ENCODE measurements at regions not wholly inside any gene's neighbourhood (a gene's known extent, or its start where the extent isn't known, plus 50 kb on each side); places are given as distances from the start of the nearest gene placed in this dataset.

DNA sequence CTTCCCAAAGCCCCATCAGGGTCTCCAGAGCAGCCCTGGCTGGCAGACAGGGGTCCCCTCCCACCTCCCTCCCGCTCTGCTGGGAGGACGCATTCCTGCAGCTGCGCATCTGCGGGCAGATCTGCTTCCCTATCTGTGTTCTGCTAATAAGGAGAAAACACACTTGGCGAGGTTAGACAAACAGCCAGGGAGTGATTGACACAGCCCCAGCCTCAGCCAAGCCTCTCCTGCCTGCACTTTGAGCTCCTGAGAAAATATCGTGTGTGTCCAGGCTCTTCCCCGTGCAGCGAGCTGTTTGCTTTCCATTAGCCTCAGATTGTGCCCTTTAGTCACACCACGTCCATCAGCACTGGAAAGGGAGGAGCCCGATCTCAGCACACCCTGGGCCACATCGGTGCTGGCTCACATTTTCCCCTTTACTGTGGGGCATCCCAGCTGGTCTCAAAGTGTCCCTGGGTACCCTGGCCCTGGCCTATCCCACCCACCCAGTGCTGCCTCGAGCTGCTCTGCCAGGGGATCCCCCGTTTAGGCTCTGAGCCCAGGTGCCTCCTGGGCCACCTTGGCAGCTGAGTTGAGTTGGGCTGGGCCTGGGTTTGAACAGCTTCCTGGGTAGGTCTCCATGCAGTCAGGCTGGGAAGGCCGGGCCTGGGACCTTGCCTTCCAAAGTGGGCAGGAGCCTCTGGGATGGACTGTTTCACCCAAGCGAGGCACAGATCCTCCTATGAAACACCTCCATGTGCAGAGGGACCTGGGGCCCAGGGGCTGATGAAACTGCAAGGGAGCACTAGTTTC is 61.1 kb downstream of the BARX1 start:
- Histone ChIP-seq H4K5ac (ENCODE audit: insufficient read length, low read depth, low read length) (no peak overlapping the region), H2BK12ac (ENCODE audit: low read depth, low read length) (no peak overlapping the region), H3K23ac (ENCODE audit: insufficient read length) (no peak overlapping the region), H2BK20ac (ENCODE audit: low read length) (no peak overlapping the region), H3K4ac (replicated peaks; ENCODE audit: insufficient read length, low read depth, low read length) (no peak overlapping the region), H3K79me2 (ENCODE audit: control insufficient read depth in 1 of 2, insufficient read depth in 2 of 2, low read length in 2 of 2) (no peaks in the 10 kb centered on the region), H3K9me3 (ENCODE audit: insufficient read depth in 2 of 2, low read depth in 1 of 2, low read length in 1 of 2) (peaks cover 12 to 14% of the 10 kb centered on the region in 2 experiments; a peak in 3 of 4 replicates), H3K18ac (ENCODE audit: extremely low read depth, low read length) (no peak overlapping the region), H4K20me1 (replicated peaks in 1 of 2; ENCODE audit: control insufficient read depth in 1 of 2, insufficient read depth in 2 of 2, low read length in 2 of 2) (no peaks in the 10 kb centered on the region), H2BK120ac (replicated peaks; ENCODE audit: low read depth, low read length) (no peak overlapping the region), H4K91ac (replicated peaks; ENCODE audit: insufficient read length, low read length) (no peak overlapping the region), H2AK5ac (ENCODE audit: low read depth, low read length) (no peak overlapping the region), H2BK5ac (ENCODE audit: low read depth, low read length) (no peak overlapping the region), H3K56ac (replicated peaks; ENCODE audit: insufficient read length, low read depth, low read length) (no peak overlapping the region), H3K14ac (ENCODE audit: insufficient read length) (no peak overlapping the region), H3K27ac (ENCODE audit: low read depth, low read length) (no peak overlapping the region), H3K23me2 (ENCODE audit: low read depth, low read length) (no peaks in the 10 kb centered on the region), H3K4me3 (ENCODE audit: extremely low read depth in 1 of 4, insufficient read depth in 2 of 4, low read depth in 3 of 4, low read length in 4 of 4) (no peak overlapping the region), H3K27me3 (replicated peaks in 1 of 4; ENCODE audit: control insufficient read depth in 3 of 4, extremely low read depth in 1 of 4, insufficient read depth in 3 of 4, low read length in 3 of 4) (no peaks in the 10 kb centered on the region), H3K79me1 (ENCODE audit: low read depth, low read length) (no peaks in the 10 kb centered on the region), H3K9ac (replicated peaks in 1 of 4; ENCODE audit: extremely low read depth in 1 of 4, low read depth in 3 of 4, low read length in 3 of 4) (no peak overlapping the region), H3K4me1 (replicated peaks in 1 of 4; ENCODE audit: control insufficient read depth in 3 of 4, insufficient read depth in 4 of 4, low read length in 3 of 4) (no peaks in the 10 kb centered on the region), H2AFZ (ENCODE audit: low read length) (no peak overlapping the region), H2BK15ac (ENCODE audit: low read length) (no peak overlapping the region), H3K36me3 (ENCODE audit: control insufficient read depth in 2 of 4, insufficient read depth in 4 of 4, low read length in 3 of 4) (no peaks in the 10 kb centered on the region), H4K8ac (ENCODE audit: extremely low read depth, insufficient read depth, low read length) (no peak overlapping the region; the same call in 1 of the 2 replicates), H3K4me2 (ENCODE audit: insufficient read depth in 1 of 2, low read depth in 2 of 2, low read length in 2 of 2) (no peak overlapping the region)
- WGBS, 2 experiments (ENCODE audit: extremely low coverage in 1 of 2, insufficient coverage in 1 of 2, insufficient read length in 1 of 2, insufficient replicate concordance in 2 of 2, low coverage in 1 of 2, low lambda C conversion rate in 2 of 2, missing lambda C conversion rate in 1 of 2) = 93% methylated on average over 12 of the region's 15 CpGs; no CpG with 5 or more reads in 1 of the 2 experiments
- POLR2A ChIA-PET (ENCODE audit: partially characterized antibody) = no interaction called here
- FAIRE-seq (no peak), DNase-seq (ENCODE audit: low read depth in 1 of 2, low spot score in 2 of 2) (peak in 1 of 2 experiments; percentile 36)
- CTCF ChIA-PET (ENCODE audit: partially characterized antibody) = interaction anchor here (1.2 to 2.2 kb wide), 5 partner anchors 15 to 211 kb away, joined by 3 to 6 read pairs (median 3); no protein-coding TSS in a partner anchor
- TF ChIP-seq TAF7 (optimal IDR thresholded peaks at IDR 0.05; ENCODE audit: borderline replicate concordance, low read depth, low read length) = no peak
- TF ChIP-seq MAFK (IDR thresholded peaks at IDR 0.05; ENCODE audit: low read depth, low read length) = no peak
- TF ChIP-seq, protein P1, sequence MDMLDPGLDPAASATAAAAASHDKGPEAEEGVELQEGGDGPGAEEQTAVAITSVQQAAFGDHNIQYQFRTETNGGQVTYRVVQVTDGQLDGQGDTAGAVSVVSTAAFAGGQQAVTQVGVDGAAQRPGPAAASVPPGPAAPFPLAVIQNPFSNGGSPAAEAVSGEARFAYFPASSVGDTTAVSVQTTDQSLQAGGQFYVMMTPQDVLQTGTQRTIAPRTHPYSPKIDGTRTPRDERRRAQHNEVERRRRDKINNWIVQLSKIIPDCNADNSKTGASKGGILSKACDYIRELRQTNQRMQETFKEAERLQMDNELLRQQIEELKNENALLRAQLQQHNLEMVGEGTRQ (IDR thresholded peaks at IDR 0.05; ENCODE audit: low read length) = no peak
- TF ChIP-seq PHF8 (conservative IDR thresholded peaks at IDR 0.05; ENCODE audit: low read depth, low read length) = no peak
- TF ChIP-seq ZNF274 (IDR thresholded peaks at IDR 0.05; ENCODE audit: borderline replicate concordance, extremely low read depth, low read length) = no peak
- TF ChIP-seq EP300 (IDR thresholded peaks at IDR 0.05; ENCODE audit: borderline replicate concordance in 1 of 2, low read depth in 2 of 2, low read length in 2 of 2) = no peak
- no peak for TF ChIP-seq KDM5A (IDR thresholded peaks at IDR 0.05; ENCODE audit: low read length)
- TF ChIP-seq SP1 (IDR thresholded peaks at IDR 0.05; ENCODE audit: low read depth, low read length) = no peak
- no peak for TF ChIP-seq EZH2 (IDR thresholded peaks at IDR 0.05; ENCODE audit: low read depth, low read length, severe bottlenecking)
